WERI-Rb-1 (cell line): ENCODE measurements at regions not wholly inside any gene's neighbourhood (a gene's known extent, or its start where the extent isn't known, plus 50 kb on each side); places are given as distances from the start of the nearest gene placed in this dataset.
"Not testable (repeated sequence)": the region's sequence is repeated elsewhere in the genome, so short reads cannot be mapped to it uniquely, and the experiment has no call there.

Experiments
- DNase-seq: peaks from one replicate; pipeline ENCODE4 v3.0.0-alpha.2; 2020
- H3K27ac ChIP-seq: fragments of 250-450 bp; sonication (Bioruptor Pico); 2 replicates; pipeline ENCODE4 v1.5.1; 2020; ENCODE audit warnings: mild to moderate bottlenecking, moderate library complexity
- H3K27me3 ChIP-seq: fragments of 250-450 bp; sonication (Bioruptor Pico); 2 replicates; pipeline ENCODE4 v1.5.1; 2021; ENCODE audit warnings: mild to moderate bottlenecking, low read depth, moderate library complexity; ENCODE audit not compliant: insufficient read depth, severe bottlenecking
- H3K36me3 ChIP-seq: fragments of 250-450 bp; sonication (Bioruptor Pico); 2 replicates; pipeline ENCODE4 v1.5.1; 2020; ENCODE audit warnings: mild to moderate bottlenecking, moderate library complexity
- H3K4me3 ChIP-seq: 2 replicates; pipeline ENCODE4 v1.5.1; 2011; ENCODE audit warnings: low read depth, mild to moderate bottlenecking, control low read depth, low read length
- H3K9me3 ChIP-seq: fragments of 250-450 bp; sonication (Bioruptor Pico); 2 replicates; pipeline ENCODE4 v1.5.1; 2021; ENCODE audit warnings: mild to moderate bottlenecking, moderate library complexity; ENCODE audit not compliant: severe bottlenecking
- TF ChIP-seq, protein P1 (sequence below): IDR thresholded peaks from 2 replicates; pipeline ENCODE4 v1.5.1; 2011; ENCODE audit warnings: low read depth, mild to moderate bottlenecking, control low read depth, inconsistent platforms, low read length

DNA sequence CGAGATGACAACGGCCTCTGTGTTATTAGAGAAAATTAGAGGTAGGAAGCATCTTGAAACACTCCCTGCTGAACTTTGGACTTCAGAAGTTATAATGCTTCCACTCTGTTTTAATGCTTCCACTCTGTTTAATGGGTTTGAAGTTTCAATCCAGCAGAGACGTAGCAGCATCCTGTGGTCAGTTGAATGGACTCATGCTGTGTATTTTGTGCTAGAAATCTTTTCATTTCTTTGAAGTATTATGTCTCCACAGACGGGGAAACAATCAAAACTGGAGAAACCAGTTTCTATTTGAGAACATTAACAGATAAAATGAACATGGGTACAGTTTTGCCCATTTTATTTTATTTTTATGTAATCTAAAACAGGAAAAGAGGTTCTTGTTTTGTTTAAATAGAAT, 1736.2 kb downstream of the SLITRK5 start:
- no peak overlapping the region for H3K4me3 ChIP-seq
- TF ChIP-seq, protein P1, sequence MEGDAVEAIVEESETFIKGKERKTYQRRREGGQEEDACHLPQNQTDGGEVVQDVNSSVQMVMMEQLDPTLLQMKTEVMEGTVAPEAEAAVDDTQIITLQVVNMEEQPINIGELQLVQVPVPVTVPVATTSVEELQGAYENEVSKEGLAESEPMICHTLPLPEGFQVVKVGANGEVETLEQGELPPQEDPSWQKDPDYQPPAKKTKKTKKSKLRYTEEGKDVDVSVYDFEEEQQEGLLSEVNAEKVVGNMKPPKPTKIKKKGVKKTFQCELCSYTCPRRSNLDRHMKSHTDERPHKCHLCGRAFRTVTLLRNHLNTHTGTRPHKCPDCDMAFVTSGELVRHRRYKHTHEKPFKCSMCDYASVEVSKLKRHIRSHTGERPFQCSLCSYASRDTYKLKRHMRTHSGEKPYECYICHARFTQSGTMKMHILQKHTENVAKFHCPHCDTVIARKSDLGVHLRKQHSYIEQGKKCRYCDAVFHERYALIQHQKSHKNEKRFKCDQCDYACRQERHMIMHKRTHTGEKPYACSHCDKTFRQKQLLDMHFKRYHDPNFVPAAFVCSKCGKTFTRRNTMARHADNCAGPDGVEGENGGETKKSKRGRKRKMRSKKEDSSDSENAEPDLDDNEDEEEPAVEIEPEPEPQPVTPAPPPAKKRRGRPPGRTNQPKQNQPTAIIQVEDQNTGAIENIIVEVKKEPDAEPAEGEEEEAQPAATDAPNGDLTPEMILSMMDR, result no peak
- no peaks in the 10 kb centered on the region for H3K9me3 ChIP-seq
- no peak overlapping the region for H3K27ac ChIP-seq
- no peak for DNase-seq
- no peaks in the 10 kb centered on the region for H3K36me3 ChIP-seq
- H3K27me3 ChIP-seq, result no peaks in the 10 kb centered on the region

GRCh38 chr13:89432997-89433396, 1761.8 kb downstream of the SLITRK5 start:
- no peaks in the 10 kb centered on the region for H3K27me3 ChIP-seq
- H3K27ac ChIP-seq, result no peak overlapping the region
- no peak for DNase-seq
- TF ChIP-seq, protein P1, result no peak
- H3K36me3 ChIP-seq, result no peaks in the 10 kb centered on the region
- H3K4me3 ChIP-seq, result no peak overlapping the region
- H3K9me3 ChIP-seq, result no peaks in the 10 kb centered on the region

DNA sequence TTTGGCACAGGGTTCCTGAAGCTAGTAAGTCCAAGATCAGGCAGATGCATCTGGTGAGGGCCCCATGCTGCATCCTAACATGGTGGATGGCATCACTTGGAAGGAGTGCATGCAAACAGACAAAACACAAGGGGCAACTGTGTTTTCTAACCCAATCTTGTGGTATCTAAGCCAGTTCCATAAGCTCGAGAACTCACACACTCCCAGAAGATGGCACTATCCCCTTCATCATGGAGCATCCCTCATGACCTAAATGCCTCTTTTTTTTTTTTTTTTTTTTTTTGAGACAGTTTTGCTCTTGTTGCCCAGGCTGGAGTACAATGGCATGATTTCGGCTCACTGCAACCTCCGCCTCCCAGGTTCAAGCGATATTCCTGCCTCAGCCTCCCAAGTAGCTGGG, 1763.5 kb downstream of the SLITRK5 start:
- peak; percentile 45 for DNase-seq
- TF ChIP-seq, protein P1, result peak; percentile 70
- H3K27me3 ChIP-seq, H3K36me3 ChIP-seq, H3K9me3 ChIP-seq, H3K4me3 ChIP-seq, H3K27ac ChIP-seq: not testable (repeated sequence)

DNA sequence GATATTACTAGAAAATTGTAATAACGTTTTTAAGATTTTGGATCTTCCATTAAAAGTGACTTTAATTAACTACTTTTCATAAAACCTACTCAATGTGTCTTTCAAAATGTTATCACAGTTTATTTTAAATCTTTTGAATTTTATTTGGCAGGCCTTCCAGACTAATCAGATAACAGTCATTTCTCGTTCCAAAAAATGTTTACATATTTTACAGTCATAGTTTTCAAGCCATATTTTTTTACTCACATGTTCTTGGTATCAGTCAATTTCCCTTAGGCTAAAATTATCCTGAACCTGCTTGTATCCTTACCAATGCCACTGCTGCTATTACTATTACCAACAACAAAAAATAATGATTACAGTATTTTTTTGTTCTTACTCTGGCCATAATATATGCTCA, 1783.5 kb downstream of the SLITRK5 start:
- Histone ChIP-seq H3K27ac (no peak overlapping the region), H3K9me3 (no peaks in the 10 kb centered on the region), H3K27me3 (no peaks in the 10 kb centered on the region), H3K36me3 (no peaks in the 10 kb centered on the region), H3K4me3 (no peak overlapping the region)
- no peak for DNase-seq
- TF ChIP-seq, protein P1, result no peak

DNA sequence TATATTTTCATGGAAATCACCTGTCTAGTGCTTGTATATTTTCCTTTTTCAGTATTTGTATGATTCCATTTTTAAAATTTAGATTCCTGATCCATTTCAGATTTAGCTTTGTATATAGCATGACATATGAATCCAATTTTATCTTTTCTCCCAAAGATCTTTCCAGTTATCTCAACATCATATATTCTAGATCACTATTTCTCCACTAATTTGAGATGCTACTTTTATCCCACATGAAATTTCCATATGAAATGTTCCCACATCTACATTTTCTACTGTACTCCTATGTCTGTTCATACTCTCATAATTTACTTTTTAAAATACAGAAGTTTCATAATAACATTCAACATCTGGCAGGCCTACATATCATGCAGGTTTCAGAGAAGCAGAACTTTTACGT, 1784.1 kb downstream of the SLITRK5 start:
- DNase-seq, result no peak
- Histone ChIP-seq H3K36me3 (no peaks in the 10 kb centered on the region), H3K9me3 (no peaks in the 10 kb centered on the region), H3K4me3 (no peak overlapping the region), H3K27ac (no peak overlapping the region), H3K27me3 (no peaks in the 10 kb centered on the region)
- TF ChIP-seq, protein P1, result no peak

DNA sequence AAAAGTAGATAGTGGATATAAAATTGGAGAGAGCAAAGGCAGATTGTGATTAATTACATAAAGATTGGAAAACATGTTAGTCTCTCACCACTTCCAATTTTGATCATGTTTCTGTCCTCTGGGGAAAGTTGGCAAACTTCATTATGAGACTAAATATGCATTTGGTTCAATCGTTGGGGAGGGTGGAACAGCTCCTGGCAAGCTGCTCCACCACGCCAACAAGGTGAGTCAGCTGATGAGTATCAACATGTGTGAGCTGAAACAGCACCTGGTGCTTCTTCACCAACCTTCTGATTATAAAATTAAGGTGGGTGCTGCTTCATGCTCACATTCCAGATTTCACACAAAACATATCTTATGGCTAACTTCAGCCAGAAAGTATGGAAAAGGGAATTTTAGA, 1784.6 kb downstream of the SLITRK5 start:
- no peak overlapping the region for H3K27ac ChIP-seq
- H3K36me3 ChIP-seq, result no peaks in the 10 kb centered on the region
- H3K4me3 ChIP-seq, result no peak overlapping the region
- H3K9me3 ChIP-seq, result no peaks in the 10 kb centered on the region
- DNase-seq, result no peak
- H3K27me3 ChIP-seq, result no peaks in the 10 kb centered on the region
- TF ChIP-seq, protein P1, result no peak
